HG02852 (cell line): ENCODE measurements at regions not wholly inside any gene's neighbourhood (a gene's known extent, or its start where the extent isn't known, plus 50 kb on each side); places are given as distances from the start of the nearest gene placed in this dataset.

Experiments used
- ATAC-seq: cut with Tn5 transposase; IDR thresholded peaks from one replicate; pipeline ENCODE4 v1.9.1; 2021; ENCODE audit warnings: mild to moderate bottlenecking, moderate library complexity; ENCODE audit not compliant: unreplicated experiment

DNA sequence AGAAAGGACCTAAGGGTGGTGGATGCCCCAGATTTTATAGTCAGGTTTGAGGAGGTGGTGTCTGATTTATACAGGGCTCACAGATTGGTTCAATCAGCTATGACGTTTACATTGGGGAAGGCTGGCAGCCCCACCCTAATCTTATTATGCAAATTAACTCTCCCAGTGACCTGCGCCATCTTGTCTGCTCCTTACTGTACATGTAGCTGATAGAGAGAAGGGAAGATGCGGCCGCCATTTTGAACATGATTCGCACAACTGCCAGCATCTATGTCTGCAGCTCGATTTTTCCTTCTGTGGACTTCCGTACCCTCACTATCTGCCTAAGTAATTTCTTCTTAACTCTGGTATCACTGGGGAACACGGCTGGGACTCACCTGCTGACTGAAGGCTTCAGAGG, 619.0 kb upstream of the DPP6 start:
- no peak for ATAC-seq

DNA sequence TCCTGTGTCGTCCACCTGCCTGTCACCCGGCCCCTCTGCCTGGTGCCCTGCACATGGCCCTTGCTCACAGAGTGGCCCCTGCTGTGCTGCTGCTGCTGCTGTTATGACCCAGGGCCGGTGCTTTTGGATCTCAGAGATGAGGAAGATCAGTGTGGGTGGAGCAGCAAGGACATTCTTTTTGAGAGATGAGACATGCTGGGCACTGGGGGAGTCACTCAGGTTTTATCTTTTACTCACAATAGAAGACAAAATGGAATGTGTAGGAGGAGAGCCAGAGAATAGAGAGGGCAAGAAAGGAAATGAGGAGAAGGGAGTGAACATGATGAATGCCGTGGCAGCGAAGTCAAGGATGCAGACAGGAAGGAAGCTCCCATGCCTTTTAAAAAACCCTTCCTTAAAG, 611.5 kb upstream of the DPP6 start:
- no peak for ATAC-seq

DNA sequence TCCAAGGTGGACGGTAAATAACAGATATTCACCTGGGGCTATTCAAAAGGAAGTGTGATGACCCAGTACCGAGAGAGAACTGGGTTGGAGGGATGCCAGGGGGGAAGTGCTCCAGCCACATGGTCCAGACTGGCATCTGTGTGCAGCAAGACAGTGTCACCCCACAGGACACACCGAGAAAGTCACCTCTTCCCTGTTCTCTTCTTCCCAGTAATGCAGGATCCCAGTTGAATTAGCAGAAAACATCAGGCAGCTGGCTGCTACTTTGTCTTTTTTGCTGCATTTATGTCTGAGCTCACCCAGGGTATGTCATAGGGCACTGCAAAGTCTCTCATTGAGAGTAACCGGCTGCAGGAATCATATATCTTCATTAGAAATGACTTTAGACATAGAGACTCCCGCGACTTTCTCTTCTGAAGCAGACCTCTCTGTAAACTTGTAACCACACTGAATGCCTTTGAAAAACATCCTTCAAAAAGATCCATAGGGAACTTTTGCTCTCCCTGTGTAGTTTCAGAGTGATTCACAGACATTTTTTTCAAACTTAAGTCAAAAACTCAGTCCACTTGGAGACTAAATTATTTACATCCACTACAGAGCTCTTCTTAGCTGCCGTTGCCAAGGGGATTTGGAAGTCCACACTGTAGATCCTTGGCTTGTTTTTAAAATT, 609.0 kb upstream of the DPP6 start:
- no peak for ATAC-seq

DNA sequence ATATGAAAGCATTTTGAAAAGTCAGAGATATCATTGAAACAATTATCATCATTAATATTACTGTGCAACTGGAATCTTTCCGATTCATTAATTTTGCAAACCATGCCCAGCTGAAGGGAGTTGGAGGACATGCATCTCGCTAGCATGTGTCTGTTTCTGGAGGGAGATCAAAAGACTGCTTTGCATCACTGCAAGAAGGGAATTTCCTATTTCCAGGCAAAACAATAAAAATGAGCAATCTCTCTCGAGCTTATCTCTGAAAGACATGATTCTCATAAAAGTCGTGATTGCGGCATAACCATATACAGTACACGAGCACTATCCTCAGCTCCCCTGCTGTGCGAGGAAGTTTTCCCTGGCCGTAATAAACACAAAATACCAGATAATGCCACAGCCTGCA, 607.6 kb upstream of the DPP6 start:
- no peak for ATAC-seq

DNA sequence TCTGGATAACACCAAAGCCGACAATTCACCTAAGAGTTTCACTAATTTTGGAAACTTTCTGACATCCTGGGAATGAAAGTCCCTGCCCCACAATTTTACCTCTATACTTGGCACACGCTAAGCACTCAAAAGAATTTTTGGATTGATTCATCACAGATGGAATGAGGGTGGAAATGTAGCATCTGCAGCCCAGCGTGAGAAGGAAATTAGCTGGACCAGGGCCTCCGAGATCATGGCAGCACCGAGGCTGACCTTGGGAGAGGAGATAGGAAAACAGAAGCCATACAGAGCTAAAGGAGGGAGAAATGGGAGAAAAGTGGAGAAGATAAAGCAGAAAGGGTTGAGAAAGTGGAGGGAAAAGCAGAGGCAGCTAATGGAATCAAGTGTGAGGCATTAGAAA, 606.6 kb upstream of the DPP6 start:
- no peak for ATAC-seq

DNA sequence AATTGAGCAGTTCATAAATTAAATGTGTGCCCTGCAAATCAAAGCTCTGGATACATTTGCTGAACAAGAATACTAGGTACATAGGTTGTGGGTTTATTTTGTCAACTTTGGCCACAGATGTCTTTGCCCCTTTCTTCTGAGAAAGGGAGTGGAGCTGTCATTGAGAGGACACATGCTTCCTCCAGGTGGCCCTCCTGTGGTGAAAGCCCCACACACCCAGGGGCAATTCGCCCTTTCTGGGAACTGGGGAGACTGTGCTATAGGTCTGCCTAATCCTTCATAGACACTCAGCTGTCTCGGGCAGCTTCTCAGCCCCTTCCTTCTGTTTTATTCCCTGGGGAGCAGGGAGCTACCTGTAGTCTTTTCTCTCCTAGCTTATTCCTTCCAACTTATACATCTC, 605.7 kb upstream of the DPP6 start:
- ATAC-seq, result no peak

DNA sequence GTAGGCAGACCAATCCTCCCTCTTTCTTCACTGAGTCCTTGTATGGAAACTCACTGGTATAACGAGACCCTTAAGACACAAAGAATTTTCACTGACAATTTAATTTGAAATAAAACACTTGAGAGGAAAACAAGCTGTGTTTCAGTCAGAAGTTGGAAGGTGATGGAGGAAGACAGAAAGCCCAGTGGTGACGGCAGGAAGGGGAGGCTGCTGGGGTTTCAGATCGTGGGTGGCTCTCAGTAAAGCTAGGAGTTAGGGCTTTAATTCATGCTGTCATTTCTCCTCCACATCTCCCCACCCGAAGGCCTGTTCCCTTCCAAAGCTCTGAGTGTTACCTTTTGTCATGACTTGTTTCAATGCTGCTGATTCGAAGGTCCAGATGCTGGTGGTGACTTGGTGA, 605.2 kb upstream of the DPP6 start:
- no peak for ATAC-seq

DNA sequence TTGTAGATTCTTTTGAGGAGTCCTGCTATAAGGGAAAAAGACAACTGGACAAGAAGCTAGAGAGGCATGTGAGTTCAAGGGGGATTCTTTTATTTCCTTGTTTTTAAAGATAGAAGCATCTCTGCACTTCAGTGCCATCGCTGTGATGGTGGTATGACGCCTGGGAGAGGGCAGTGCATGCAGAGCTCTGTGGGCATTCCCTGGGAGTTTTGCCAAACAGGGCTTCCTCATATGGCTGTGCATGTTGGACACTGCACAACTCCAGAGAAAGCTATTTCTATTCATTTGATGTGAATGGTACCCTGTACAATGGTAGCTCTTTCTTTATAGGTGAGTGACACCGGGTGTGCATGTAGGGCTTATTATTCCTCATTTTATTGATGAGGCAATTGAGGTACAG, 599.5 kb upstream of the DPP6 start:
- ATAC-seq, result no peak

DNA sequence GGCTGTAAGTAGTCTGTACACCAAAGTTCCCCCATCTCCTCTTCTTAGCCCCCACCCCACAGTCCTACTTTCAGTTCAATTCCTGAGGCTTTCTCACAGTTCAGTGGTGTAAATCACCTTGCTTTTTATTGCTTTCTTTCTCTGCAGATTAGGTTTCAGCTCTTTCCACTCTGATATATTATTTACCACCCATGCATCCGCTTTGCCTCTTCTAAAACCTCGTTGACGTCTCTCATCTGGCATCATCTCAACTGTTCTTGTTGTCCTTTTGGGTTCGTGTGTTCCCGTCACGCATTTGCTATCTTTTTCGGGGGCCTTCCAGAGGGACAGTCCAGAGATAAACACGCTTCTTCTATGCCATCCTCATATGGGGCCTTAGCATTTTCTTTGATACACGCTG, 597.9 kb upstream of the DPP6 start:
- ATAC-seq, result no peak

DNA sequence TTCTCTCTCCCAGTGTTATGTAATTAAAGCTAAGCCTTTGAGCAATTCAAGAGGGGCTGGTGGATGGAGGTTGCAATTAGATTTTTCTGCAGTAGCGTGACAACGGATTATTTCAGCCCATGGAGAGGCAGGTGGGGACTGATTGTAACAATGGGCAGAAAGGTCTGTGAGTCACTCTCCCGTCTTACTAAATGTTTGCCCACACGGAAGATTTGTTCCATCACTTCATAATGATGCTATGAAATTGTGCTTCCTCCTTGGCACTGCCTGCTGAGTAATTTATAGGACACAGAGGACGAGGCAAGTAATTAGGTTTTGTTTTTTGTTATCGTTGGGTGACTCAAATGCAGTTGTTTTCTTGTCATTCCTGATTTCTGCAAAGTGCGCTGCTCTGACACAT, 594.5 kb upstream of the DPP6 start:
- no peak for ATAC-seq

DNA sequence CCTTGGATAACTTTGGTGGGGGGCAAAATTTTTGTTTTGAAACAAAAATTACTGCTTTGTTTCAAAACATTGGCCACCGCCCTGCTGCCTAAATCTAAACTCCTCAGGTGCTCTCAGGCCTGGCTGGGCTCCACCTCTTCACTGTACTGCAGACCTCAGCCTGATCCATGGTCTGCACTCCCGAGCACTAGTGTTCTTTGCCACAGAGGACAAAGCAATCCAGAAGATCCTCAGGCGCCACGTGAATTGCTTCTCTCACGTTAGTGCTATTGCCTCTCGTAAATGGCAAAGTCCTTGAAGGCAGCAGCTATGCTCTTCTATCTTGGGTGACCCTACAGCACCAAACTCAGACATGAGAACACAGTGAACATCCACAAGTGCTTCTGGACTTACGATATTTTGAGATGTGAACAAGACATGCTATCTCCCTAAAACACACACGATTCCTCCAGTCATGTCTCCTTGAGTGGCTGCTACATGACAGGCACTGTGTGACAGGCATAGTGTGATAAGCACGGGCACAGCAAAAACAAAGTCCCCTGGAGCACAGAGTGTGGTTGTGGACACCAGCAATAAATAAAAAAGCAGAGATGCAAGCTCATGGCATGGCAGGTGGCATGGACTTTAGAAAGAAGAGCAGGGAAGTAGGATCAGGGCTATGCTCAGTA, 582.1 kb upstream of the DPP6 start:
- no peak for ATAC-seq

DNA sequence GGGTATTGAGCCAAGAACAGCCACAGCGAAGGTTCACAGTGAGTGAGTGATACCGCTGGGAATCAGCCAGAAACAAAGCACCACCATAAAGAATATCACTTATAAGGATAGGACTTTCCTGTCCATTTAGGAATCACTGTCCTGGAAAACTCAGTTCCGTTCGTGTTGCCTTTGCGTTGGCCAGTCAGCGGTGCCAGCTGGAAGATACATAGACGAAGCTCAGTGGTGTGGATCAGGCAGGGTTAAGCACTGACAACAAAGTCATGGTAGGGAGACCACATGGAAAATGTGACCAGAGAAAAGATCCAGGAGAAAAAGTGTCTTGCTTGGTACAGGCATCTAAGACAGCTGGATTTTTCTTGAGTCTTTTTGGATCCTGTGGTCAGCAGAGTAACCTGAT, 579.7 kb upstream of the DPP6 start:
- no peak for ATAC-seq

DNA sequence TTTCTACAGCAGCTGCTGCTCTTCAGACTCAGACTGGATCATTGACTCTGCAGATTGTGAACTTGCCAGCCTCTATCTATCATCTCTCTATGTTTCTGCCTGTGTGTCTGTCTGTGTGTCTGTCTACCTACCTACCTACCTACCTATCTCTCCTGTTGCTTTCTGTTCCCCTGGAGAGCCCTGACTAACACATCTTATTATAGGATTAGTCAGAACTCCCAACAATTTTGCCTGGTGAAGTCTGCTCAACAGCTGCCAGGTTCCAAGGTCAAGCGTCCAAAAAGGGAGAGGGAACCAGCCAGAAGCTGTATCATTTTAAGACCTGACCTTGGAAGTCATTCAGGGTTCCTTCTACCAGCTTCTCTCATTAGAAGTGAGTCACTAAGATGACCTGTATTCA, 579.0 kb upstream of the DPP6 start:
- ATAC-seq, result no peak

DNA sequence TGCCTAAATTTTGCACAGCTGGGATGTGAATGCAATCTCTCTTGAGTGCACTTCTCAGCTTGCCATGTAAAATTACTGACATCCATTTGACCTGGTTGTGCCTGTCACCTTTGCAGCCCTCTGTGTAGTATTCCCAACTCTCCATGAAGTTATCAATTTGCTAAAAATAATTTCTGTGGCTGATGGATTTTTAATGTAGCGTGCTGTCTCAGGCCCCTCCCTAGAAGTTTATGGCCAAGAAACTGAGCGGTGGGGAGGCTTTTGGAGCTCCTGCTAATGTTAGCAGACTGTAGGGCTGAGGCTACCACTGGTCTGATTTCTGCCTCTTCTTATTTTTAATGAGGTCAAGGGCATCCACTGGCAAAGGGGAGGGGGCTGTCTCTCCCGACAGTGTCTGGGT, 577.0 kb upstream of the DPP6 start:
- ATAC-seq, result no peak

DNA sequence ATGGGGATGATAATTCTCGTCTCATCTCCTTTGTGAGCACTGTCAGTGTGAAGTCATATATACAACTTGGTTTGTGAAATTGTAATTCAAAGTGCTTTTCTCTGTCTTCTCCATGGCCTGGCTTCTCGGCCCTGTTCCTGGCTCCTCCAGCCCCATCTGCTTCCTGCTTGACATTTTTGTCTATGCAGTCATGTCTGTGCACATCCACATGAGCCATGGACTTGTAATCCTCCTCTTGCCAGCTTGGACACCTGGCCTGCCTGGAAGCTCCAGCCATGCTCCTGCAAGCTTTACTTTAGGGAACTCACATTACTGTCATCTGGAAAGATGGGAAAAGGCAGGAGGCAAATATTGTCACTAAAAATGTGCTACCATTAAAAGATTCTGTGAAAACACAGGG, 576.0 kb upstream of the DPP6 start:
- ATAC-seq, result no peak

DNA sequence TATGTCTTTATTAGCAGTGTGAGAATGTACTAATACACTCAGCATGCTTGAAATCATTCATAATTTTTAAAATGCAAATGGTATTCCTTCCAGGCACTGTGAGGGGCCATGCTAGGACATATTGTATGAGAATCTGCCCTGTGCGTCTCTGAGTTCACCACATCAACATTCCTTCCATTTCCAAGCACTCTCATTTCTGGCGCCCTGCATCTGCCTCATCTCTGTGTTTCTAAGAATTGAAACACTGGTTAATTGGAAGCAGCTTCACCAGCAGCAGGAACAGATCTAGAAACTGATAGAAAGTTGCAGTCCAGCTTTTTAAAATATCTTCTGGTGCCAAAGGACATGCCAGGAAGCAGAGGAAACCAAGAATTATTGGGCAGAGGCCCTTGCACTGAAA, 555.9 kb upstream of the DPP6 start:
- ATAC-seq, result no peak

DNA sequence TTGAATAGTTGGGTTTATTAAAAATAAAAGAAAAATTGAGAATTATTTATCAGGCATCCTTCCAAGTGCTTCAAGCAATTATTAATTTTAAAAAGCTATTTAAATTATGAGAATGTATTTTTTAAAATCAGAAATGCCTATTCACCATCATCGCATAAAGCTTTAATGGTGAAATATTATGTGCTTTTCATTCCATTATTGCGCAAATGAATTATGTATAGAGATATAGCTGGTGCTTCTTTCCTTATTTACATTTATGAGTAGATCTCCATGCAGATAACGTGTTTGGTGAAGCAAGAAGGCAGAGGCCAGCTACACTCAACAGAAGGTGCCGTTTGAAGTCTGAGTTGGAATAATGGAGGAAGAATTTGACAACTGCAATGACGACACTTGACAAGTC, 549.1 kb upstream of the DPP6 start:
- no peak for ATAC-seq

DNA sequence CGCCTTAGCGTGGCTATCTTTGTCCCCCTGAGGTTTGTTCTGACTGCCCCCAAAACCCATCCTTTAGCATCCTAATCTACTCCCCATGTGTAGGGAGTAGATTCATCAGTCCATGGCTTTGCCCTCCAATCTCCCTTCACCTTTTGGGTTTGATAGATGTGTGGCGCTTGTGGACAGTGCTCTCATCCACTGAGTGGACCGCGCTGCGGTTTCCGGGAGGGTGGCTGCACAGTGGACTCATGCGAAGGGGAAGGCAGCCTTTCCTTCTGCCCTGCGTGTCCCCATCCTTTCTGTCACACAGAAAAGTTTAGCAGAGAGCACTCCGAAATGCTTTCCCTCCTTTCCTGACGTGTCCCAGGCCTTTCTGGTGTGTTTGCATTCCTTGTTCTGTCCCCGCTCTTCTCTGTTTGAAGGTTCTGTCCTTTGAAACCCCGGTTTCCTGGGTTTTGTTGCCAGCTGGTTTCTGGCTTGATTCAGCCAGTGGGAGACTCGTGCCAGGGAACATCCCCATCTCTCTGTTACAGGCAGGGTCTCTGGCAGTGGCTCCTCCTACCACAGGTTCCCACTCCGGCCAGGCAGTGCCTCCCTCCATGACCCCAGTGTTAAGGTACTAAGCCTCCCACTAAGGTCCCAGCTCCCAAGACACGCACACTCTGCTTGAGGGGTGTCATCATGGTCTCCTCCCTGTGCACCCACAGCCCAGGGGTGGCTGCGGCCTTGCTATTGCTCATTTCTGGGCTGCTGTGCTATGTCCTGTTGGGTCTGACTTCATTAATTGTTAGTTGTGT, 547.7 kb upstream of the DPP6 start:
- ATAC-seq, result no peak

DNA sequence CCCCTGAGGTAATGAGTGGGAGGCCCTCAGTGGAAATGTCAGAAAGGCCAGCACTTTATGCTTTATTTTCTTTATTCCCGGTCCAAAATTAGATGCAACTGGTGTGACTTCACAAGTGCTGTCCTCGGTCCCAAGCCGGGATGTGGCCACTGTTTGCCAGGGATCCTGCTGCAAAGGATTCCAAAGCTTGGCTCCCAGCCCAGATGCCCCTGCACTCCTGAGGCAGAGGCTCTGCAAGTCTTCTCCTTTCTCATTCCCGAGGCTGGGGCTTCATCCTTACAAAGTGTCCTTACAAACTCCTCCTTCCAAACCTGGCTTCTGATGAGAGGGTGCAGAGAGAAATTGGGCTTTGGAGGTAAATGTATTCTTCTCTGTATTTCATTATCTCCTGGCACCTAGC, 544.3 kb upstream of the DPP6 start:
- ATAC-seq, result no peak

DNA sequence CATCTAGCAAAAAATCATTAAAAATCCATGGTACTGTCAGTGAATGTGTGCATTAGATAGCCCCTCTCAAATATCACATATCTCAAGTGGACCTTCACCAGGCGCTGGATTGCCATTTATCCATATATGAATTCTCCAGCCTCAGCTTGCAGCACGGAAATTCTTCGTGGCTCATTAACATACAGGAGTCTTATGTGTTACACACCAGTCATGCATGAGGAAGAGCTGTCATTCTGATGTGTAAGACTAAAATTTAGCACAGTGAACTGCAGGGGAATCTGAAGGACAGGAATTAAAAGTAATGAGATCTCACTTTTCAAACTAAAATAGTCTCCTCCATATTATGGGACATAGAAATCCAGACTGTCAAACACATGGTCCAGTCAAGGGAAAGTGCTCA, 542.4 kb upstream of the DPP6 start:
- ATAC-seq, result no peak

DNA sequence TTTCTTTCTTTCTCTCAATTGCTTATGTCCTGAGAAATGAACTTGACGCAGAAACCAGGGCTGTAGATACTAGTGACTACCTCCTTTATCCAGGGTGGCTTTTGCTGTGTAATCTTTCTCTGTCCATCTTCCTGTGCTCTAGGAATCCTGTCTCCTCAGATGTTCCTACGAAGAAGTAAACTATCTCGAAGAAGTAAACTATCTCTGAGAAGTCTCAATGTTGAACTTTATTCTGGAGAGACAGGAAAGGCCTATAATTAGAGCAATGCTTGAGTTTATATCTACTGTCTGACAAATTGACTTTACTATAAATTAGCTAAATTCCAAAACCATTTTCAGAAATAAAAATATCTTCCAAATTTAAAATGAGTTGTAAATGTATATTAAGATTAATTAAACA, 541.5 kb upstream of the DPP6 start:
- ATAC-seq, result no peak

DNA sequence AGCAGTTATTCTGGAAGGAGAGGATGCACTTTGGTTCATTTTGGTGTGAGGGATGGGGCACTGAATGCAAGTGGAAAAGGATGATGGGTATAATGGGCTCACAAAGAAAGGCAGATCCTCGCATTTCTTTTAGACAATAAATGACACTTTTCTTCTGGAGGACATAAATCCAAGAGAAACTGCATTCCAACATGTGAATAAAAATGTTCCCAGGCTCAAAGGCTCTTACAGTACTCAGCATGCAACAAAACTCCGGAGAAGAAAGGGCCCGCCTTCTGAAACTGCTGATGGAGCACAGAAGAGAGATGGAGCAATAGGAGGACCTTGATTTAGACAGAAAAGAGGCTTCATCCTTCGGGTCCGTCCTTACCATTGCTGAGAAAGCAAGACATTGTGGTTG, 538.2 kb upstream of the DPP6 start:
- ATAC-seq, result no peak
